ENCODE measurements at regions not wholly inside any gene's neighbourhood (a gene's known extent, or its start where the extent isn't known, plus 50 kb on each side); places are given as distances from the start of the nearest gene placed in this dataset.

DNA sequence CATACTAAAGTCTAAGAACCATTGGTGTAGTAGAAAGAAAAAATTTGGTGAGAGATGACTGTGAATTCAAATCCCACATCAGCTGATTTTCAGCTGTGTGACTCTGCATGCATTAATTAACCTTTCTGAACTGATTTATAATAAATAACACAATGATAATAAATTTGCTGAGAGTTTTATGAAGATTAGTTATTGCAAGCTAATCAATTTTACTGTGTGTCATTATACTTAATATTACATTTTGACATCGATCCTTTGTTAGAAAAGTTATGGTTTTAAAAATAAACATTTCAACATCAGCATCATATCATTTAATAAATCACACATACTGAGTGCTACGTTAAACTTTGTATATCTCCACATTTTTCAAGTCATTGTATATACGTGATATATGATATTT, 599.7 kb upstream of the MMS22L start:
- no peak overlapping the region for H3K27ac ChIP-seq (ENCODE audit: low read depth, low read length)
- H3F3A ChIP-seq (ENCODE audit: control insufficient read depth, insufficient read depth) = no peaks in the 10 kb centered on the region
- H3K9me2 ChIP-seq (replicated peaks; ENCODE audit: control insufficient read depth, low read length) = no peaks in the 10 kb centered on the region
- no peaks in the 10 kb centered on the region for H3K9me3 ChIP-seq (ENCODE audit: control insufficient read depth, insufficient read depth, low read length)
- no peaks in the 10 kb centered on the region for H3K4me1 ChIP-seq (ENCODE audit: control insufficient read depth, low read length)
- no peaks in the 10 kb centered on the region for H3K79me2 ChIP-seq (ENCODE audit: control insufficient read depth, low read length)
- no peak overlapping the region for H3K4me3 ChIP-seq (ENCODE audit: low read length)
- no peak for TF ChIP-seq EZH2phosphoT487 (IDR thresholded peaks at IDR 0.05; ENCODE audit: borderline replicate concordance, low read length)
- TF ChIP-seq, protein P1, sequence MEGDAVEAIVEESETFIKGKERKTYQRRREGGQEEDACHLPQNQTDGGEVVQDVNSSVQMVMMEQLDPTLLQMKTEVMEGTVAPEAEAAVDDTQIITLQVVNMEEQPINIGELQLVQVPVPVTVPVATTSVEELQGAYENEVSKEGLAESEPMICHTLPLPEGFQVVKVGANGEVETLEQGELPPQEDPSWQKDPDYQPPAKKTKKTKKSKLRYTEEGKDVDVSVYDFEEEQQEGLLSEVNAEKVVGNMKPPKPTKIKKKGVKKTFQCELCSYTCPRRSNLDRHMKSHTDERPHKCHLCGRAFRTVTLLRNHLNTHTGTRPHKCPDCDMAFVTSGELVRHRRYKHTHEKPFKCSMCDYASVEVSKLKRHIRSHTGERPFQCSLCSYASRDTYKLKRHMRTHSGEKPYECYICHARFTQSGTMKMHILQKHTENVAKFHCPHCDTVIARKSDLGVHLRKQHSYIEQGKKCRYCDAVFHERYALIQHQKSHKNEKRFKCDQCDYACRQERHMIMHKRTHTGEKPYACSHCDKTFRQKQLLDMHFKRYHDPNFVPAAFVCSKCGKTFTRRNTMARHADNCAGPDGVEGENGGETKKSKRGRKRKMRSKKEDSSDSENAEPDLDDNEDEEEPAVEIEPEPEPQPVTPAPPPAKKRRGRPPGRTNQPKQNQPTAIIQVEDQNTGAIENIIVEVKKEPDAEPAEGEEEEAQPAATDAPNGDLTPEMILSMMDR (IDR thresholded peaks at IDR 0.05; ENCODE audit: low read depth, low read length, poor library complexity, severe bottlenecking) = no peak
- H3K27me3 ChIP-seq (ENCODE audit: control insufficient read depth, low read length) = no peaks in the 10 kb centered on the region
- H3K4me2 ChIP-seq (ENCODE audit: low read length) = no peak overlapping the region
- H3K36me3 ChIP-seq (ENCODE audit: control insufficient read depth, low read length) = no peaks in the 10 kb centered on the region
- no peaks in the 10 kb centered on the region for H4K20me1 ChIP-seq (ENCODE audit: control insufficient read depth, insufficient read depth, low read depth, low read length)

DNA sequence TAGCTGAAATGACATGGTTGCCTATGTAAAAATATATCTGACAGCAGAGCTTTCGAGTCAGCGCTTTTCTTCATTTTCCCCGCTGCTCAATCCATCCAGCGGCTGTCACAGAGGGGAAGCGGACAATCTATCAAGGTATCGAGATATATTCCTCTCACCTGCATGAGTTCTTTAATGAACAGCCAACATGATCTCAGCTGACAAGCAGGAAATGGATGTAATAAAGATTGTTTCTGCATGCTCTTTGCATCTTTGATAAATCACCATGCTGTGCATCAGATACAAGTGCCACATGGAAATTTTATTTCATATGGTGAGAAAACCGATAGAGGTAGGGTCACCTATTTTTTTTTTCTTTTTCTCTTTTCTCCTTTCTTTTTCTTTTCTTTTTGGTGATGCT, 602.3 kb upstream of the MMS22L start:
- Histone ChIP-seq H3K27ac (ENCODE audit: low read depth, low read length) (no peak overlapping the region), H3K27me3 (ENCODE audit: control insufficient read depth, low read length) (no peaks in the 10 kb centered on the region), H3K9me2 (replicated peaks; ENCODE audit: control insufficient read depth, low read length) (no peaks in the 10 kb centered on the region), H3K36me3 (ENCODE audit: control insufficient read depth, low read length) (no peaks in the 10 kb centered on the region), H3K4me2 (ENCODE audit: low read length) (no peak overlapping the region), H3K4me1 (ENCODE audit: control insufficient read depth, low read length) (no peaks in the 10 kb centered on the region), H3K79me2 (ENCODE audit: control insufficient read depth, low read length) (no peaks in the 10 kb centered on the region), H3K4me3 (ENCODE audit: low read length) (no peak overlapping the region), H3F3A (ENCODE audit: control insufficient read depth, insufficient read depth) (no peaks in the 10 kb centered on the region), H4K20me1 (ENCODE audit: control insufficient read depth, insufficient read depth, low read depth, low read length) (no peaks in the 10 kb centered on the region), H3K9me3 (ENCODE audit: control insufficient read depth, insufficient read depth, low read length) (no peaks in the 10 kb centered on the region)
- TF ChIP-seq, protein P1 (IDR thresholded peaks at IDR 0.05; ENCODE audit: low read depth, low read length, poor library complexity, severe bottlenecking) = no peak
- no peak for TF ChIP-seq EZH2phosphoT487 (IDR thresholded peaks at IDR 0.05; ENCODE audit: borderline replicate concordance, low read length)

DNA sequence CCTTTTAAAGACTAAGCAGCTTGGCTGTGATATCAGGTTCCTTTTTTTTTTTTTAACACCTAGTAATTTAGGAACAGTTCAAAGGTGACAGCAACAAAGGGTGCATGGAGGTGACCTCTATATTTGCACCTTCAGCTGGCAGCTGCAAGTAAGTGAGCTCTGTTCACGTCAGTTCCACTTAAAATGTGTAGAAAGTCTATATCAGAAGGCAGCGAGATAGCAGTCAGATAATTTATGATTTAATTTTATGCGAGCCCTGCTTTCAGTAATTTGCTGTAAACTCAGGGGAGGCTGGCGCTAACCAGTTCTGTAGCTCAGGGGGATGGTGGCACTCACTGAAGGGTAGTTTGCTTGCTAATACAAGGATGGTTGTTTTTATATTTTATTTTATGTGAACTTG, 602.8 kb upstream of the MMS22L start:
- no peak overlapping the region for H3K27ac ChIP-seq (ENCODE audit: low read depth, low read length)
- TF ChIP-seq, protein P1 (IDR thresholded peaks at IDR 0.05; ENCODE audit: low read depth, low read length, poor library complexity, severe bottlenecking) = no peak
- no peak for TF ChIP-seq EZH2phosphoT487 (IDR thresholded peaks at IDR 0.05; ENCODE audit: borderline replicate concordance, low read length)
- no peak overlapping the region for H3K4me2 ChIP-seq (ENCODE audit: low read length)
- H3K9me2 ChIP-seq (replicated peaks; ENCODE audit: control insufficient read depth, low read length) = no peaks in the 10 kb centered on the region
- H3K4me3 ChIP-seq (ENCODE audit: low read length) = no peak overlapping the region
- no peaks in the 10 kb centered on the region for H3K9me3 ChIP-seq (ENCODE audit: control insufficient read depth, insufficient read depth, low read length)
- no peaks in the 10 kb centered on the region for H3K36me3 ChIP-seq (ENCODE audit: control insufficient read depth, low read length)
- H3K79me2 ChIP-seq (ENCODE audit: control insufficient read depth, low read length) = no peaks in the 10 kb centered on the region
- no peaks in the 10 kb centered on the region for H3F3A ChIP-seq (ENCODE audit: control insufficient read depth, insufficient read depth)
- no peaks in the 10 kb centered on the region for H3K27me3 ChIP-seq (ENCODE audit: control insufficient read depth, low read length)
- no peaks in the 10 kb centered on the region for H3K4me1 ChIP-seq (ENCODE audit: control insufficient read depth, low read length)
- H4K20me1 ChIP-seq (ENCODE audit: control insufficient read depth, insufficient read depth, low read depth, low read length) = no peaks in the 10 kb centered on the region

DNA sequence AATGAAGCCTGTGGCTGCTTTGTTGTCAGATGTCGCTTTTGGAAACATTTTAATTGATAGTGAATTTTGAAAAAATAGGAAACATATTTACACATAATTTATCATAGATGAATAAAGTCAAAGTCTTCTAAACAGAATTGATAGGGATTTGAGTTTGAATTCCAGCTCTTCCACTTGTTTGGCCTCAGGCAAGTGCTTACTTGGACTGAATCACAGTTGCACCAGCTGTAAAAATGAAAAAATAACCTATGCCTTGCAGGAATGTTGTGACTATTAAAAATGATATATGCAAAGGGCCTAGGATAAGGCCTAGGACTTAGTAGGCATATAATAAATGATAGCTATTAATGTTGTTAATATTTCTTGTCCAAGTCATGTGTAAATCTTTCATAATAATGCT, 618.5 kb upstream of the MMS22L start:
- no peaks in the 10 kb centered on the region for H4K20me1 ChIP-seq (ENCODE audit: control insufficient read depth, insufficient read depth, low read depth, low read length)

More for the DNA sequence above, 618.5 kb upstream of the MMS22L start:
- no peaks in the 10 kb centered on the region for H3K4me1 ChIP-seq (ENCODE audit: control insufficient read depth, low read length)
- no peak overlapping the region for H3K27ac ChIP-seq (ENCODE audit: low read depth, low read length)
- H3K4me2 ChIP-seq (ENCODE audit: low read length) = no peak overlapping the region
- no peaks in the 10 kb centered on the region for H3F3A ChIP-seq (ENCODE audit: control insufficient read depth, insufficient read depth)
- no peaks in the 10 kb centered on the region for H3K79me2 ChIP-seq (ENCODE audit: control insufficient read depth, low read length)
- TF ChIP-seq EZH2phosphoT487 (IDR thresholded peaks at IDR 0.05; ENCODE audit: borderline replicate concordance, low read length) = no peak
- TF ChIP-seq, protein P1 (IDR thresholded peaks at IDR 0.05; ENCODE audit: low read depth, low read length, poor library complexity, severe bottlenecking) = no peak
- H3K9me2 ChIP-seq (replicated peaks; ENCODE audit: control insufficient read depth, low read length) = no peaks in the 10 kb centered on the region
- no peaks in the 10 kb centered on the region for H3K9me3 ChIP-seq (ENCODE audit: control insufficient read depth, insufficient read depth, low read length)
- no peak overlapping the region for H3K4me3 ChIP-seq (ENCODE audit: low read length)
- H3K27me3 ChIP-seq (ENCODE audit: control insufficient read depth, low read length) = no peaks in the 10 kb centered on the region
- H3K36me3 ChIP-seq (ENCODE audit: control insufficient read depth, low read length) = no peaks in the 10 kb centered on the region
